T-helper 9 cell (primary cell): ENCODE measurements at regions not wholly inside any gene's neighbourhood (a gene's known extent, or its start where the extent isn't known, plus 50 kb on each side); places are given as distances from the start of the nearest gene placed in this dataset.

Experiments used
- DNase-seq: peaks from one replicate; pipeline ENCODE4 v3.0.0-alpha.2; 2020

- DNase-seq = no peak
Measured at GRCh38 chr16:82567175-82567574, 59.6 kb upstream of the CDH13 start.

GRCh38 chr16:82563401-82563800 is 63.4 kb upstream of the CDH13 start:
- DNase-seq = no peak

DNA sequence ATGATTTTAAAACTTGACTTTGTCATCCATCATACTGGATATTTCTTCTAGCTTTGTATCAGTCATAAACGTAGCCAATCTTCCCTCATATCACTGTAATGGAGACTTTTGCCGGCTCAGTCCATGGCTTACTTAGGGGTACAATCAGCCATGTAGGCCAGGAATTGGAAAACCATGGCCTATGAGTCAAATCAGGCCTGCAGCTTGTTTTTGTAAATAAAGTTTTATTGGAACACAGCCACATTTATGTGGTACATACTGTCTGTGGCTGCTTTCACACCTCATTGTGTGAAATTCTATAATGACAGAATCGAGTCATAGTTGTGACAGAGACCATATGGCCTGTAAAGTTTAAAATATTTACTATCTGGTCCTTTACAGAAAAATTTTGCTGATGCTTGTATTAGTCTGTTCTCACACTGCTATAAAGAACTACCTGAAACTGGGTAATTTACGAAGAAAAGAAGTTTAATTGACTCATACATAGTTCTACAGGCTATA is 64.5 kb upstream of the CDH13 start:
- DNase-seq = no peak

- no peak for DNase-seq
Measured at GRCh38 chr16:82560805-82561325, 65.9 kb upstream of the CDH13 start.

DNA sequence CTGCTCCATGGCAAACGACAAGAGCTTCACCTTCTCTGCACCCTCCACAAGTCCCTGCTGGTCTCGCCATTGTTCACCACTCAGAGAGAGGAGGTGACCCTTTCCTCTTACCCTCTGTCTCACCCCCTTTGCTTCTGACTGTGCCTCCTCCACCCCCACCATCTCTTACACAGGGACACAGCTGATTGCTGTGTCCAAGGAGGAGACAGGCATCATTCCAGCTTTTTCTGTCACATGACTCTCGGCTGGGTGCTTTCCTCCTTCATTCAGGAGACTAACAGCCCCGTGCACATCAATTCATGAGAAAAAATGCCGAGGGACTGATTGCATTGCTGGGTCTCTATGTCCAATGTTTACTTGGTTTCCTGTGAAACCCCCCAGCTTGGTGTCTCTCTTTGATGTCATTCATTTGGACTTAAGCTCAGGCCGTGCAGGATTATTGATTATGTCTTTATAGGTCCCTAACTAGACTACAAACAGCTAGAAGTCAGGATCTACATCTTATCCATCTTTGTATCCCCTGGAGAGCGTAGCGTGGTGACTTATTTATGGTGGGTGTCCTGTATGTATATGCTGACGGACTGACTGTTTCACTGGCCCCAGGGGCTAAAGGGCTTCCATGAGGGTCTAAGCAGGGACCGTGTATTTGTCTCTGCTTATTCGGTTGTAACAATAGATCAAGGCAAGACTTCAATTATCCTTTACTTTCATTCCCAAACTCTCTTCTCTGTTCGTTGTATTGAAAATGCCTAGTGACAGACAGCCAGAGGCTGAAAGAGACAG is 82.2 kb upstream of the CDH13 start:
- DNase-seq = no peak

DNA sequence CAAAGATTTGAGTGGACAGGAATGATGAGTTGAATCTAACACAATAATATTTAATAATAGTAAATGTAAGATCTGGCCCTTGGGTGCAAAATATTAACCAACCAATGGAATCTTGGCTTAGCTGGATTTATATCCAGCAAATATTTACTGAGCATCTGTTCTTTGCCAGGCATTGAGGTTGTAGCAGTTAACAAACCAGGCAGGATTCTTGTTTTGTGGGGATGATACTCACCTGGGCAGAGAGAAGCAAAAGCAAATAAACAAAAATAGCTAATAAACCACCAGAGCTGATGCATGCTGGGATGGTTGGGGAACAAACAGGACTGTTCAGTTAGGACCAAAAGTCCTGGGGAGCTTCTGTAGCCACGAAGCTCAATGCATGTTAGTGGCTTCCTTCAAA is 84.1 kb upstream of the CDH13 start:
- no peak for DNase-seq

- no peak for DNase-seq
Measured at GRCh38 chr16:82541103-82541502, 85.7 kb upstream of the CDH13 start.

DNA sequence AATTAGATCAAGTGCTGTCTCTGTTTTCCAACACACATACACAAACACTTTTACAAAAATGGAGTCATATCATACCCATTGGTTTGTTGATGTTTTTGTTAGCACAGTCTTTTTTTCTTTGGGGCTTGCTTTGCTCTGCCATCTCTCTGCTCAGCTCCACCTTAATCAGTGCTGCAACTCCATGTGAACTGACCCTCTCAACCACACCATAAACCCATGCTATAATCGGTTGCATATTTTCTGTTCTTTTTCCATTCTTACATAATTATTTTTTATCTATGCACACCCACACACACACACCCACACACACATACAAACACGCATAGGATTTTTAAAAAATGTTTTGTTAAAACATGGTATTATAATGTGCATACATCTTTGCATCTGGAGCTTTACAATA is 91.0 kb upstream of the CDH13 start:
- DNase-seq = no peak

DNA sequence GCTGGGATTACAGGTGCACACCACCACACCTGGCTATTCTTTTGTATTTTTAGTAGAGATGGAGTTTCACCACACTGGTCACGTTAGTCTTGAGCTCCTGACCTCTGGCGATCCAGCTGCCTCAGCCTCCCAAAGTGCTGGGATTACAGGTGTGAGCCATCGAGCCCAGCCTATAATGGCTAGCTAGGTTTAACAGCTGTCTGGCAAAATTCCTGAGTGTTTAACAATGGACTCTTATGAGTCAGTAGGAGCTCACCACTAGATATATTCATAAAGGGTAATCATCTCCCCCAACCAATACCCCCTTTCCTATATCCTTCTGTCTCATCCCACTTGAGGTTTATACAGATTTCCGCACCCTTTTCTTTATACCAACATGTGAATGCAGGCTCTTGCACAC is 91.5 kb upstream of the CDH13 start:
- no peak for DNase-seq

GRCh38 chr16:82533189-82533588 is 93.6 kb upstream of the CDH13 start:
- DNase-seq = no peak

DNA sequence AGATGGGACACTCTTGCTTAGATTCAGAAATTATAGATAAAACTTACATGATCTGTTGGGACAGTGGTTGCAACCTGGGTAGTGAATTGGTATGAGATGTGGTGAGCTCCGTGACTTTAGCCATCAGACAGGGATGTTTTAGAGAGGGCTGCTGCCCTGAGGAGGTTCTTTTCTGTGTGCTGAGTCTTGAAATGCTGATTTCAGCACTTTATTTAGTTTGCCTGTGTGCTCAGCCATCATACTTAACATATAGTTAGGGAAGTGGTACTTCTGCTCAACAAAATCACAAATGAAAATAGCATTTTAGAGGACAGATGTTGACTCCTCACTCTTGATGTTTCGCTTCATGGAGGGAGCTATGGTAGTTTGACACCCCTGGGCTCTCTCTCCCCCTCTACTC is 95.9 kb upstream of the CDH13 start:
- DNase-seq = no peak

DNA sequence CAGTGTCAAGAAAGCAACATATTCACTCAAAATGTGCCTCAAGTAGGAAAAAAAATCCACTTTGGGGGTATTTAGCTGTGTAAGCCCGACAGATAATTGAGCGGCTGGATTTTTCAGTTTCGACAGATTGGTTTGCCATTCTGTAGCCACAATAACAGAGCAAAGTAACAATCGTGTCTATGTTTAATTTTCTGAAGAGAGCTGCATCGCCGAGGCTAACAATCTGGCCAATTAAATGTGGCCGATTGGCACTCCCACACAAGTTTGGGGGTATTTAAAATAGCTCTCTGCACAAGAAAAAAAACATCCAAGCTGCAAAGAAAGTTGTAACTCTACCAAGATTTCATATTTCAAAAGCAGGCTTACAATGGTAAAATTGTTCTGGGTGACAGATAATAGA is 99.7 kb upstream of the CDH13 start:
- DNase-seq = no peak

DNA sequence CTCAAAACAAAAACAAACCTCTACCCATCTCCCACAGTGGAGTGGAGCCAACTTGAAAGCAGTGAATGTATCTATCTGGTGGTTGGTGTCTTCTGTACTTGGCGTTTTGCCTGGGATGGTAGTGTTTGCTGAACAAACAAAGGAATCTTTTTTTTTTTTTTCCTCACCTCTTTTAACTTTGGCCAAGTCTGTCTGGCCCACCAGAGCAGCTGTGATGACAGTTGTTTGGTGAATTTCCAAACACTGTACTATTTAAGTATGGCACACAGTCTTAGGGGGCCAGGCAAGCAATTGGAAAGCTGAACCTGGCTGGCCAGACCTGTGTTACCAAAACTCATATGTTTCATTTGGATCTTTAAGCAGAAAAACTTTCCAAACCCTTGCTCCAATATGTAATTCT is 101.8 kb upstream of the CDH13 start:
- DNase-seq = no peak

DNA sequence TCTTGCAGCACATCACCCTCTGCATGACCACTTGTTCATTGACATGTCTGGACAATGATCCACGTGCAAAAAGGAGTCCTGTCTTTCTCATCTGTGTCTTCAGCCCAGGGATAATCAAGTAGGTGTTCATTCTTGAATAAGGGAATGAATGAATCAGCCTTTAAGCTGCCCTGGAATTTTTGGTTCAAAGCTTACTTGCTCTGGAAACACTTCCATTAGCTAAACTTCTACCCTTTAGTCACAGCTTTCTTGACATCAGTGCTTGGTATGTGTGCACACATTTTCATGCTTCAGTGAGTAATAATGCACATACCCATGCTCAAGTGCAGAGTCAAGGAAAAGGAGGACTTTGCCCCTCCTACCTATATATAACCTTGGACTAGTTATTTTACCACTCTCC is 103.0 kb upstream of the CDH13 start:
- no peak for DNase-seq

DNA sequence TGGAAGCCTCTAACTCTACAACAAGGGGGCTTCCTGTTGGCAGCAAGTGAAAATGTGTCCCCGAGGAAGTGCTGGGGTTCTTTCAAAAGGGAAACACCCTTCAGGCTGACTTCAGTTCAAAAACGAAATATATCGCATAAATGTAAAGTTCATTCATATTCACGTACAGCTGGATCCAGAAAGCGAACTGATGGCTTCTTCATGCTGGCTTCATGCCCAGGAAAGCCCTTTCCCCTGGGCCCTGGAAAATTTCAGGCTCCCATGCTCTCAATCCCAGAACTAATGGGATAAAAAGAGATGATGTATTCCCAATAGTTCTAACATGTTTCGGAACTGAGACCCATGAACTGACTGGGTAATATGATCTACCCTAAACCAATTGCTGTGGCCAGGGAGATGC is 104.7 kb upstream of the CDH13 start:
- DNase-seq = no peak

GRCh38 chr16:82518811-82519210 is 108.0 kb upstream of the CDH13 start:
- DNase-seq = no peak

- no peak for DNase-seq
Measured at GRCh38 chr16:82514262-82514661, 112.5 kb upstream of the CDH13 start.

DNA sequence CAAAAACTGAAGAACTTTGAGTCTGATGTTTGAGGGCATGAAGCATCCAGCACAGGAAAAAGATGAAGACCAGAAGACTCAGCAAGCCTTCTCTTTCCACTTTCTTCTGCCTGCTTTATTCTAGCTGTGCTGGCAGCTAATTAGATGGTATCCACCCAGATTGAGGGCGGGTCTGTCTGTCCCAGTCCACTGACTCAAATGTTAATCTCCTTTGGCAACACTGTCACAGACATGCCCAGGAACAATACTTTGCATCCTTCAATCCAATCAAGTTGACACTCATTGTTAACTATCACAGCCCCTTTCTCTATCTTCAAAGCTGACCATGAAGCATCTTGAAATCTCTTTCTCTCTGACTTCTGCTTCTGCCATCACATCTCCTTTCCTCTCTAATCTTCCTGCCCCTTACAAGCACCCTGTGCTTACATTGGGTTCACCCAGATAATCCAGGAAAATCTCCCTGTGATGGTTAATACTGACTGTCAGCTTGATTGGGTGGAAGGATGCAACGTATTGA is 115.9 kb upstream of the CDH13 start:
- DNase-seq = no peak

DNA sequence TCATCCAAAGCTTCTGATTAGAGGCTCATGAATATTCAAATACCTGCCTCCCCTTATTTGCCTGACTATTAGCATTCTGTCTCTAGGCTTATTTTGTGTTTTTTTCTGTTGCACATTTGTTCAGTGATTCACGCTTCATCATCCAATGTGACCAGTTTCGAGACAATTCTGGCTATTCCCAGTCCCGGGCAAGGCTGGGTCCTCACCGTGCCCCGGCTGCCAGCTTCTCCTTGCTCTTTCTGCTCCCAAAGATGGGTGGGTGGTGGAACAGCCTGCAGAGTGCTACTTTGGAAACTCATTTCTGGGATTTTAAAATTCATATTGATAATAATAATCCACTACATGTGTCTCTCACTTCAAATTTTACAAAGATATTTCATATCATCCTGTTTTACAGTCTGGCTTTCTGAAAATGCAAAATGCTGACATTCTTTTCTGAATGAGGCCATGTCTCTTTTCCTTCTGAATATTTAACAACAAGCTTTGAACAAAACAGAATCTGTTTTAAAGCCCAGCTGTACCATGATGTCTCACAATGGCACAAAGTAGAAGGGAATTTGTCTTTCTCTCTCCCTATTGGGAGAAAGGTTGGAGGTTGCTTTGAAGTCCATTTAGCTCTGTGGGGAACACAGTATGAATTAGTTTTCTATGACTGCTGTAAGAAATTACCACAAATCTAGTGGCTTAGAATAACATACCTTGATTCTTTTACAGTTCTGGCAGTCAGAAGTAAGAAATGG is 116.9 kb upstream of the CDH13 start:
- DNase-seq = no peak

GRCh38 chr16:82506692-82507670 is 119.8 kb upstream of the CDH13 start:
- no peak for DNase-seq

DNA sequence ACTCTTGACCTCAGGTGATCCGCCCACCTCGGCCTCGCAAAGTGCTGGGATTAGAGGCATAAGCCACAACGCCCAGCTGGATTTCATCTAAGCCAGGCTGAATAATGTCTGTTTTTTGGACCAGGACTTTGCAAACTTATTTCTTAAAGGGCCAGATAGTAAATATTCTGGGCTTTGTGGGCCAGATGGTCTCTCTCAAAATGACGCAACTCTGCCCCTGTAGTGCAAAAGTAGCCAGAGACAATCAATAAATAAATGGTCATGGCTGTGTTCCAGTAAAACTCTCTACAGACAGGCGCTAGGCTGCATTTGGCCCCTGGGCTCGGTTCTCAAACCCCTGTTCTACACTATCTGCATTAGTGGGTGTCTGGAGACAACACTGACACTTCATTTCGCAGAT is 121.9 kb upstream of the CDH13 start:
- DNase-seq = no peak

GRCh38 chr16:82499302-82499701 is 127.5 kb upstream of the CDH13 start:
- no peak for DNase-seq

DNA sequence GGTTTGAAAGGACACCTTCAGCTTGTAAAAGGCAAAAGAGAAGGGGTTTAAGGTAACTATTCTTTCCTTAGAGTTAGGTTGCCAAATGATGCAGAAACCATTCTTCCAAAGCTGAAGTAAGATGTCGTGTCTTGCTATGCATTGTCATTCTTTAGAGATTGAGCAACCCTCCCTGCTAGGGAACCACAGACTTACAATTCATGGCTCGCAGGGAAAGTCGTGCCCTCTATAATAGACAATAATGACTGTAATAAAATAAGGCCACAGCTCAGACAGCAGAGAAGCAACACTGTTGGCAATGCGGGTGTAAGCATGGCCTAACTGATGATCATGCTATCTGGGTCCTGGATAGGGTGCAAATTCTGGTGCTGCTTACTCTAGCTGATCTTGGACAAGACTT is 129.6 kb upstream of the CDH13 start:
- DNase-seq = no peak
